Neutrophil (primary cell): ENCODE measurements at regions not wholly inside any gene's neighbourhood (a gene's known extent, or its start where the extent isn't known, plus 50 kb on each side); places are given as distances from the start of the nearest gene placed in this dataset.

ENCODE experiments used
- H3K27ac ChIP-seq: fragments of 200-600 bp; sonication (generic); 2 replicates; pipeline ENCODE4 v1.5.1; 2016; ENCODE audit warnings: mild to moderate bottlenecking, moderate library complexity
- H3K27me3 ChIP-seq: fragments of 200-600 bp; sonication (generic); 2 replicates; pipeline ENCODE4 v1.6.0; 2016; ENCODE audit warnings: mild to moderate bottlenecking
- H3K36me3 ChIP-seq: fragments of 200-600 bp; sonication (generic); 2 replicates; pipeline ENCODE4 v1.5.1; 2017
- H3K4me1 ChIP-seq, 2 experiments: fragments of 200-600 bp in 1 of 2; sonication (generic) in 1 of 2; 1 replicate in 1 of 2; 2 replicates in 1 of 2; pipeline versions ENCODE4 v1.5.1 to v1.6.1; 2013 to 2016; ENCODE audit warnings: low read depth in 1 of 2, low read length in 1 of 2, mild to moderate bottlenecking in 1 of 2, moderate library complexity in 1 of 2; ENCODE audit not compliant: control insufficient read depth in 1 of 2, insufficient read depth in 1 of 2
- H3K4me3 ChIP-seq, 2 experiments: fragments of 200-600 bp in 1 of 2; sonication (generic) in 1 of 2; 1 replicate in 1 of 2; 2 replicates in 1 of 2; pipeline ENCODE4 v1.5.1; 2013 to 2016; ENCODE audit warnings: low read depth in 1 of 2, low read length in 1 of 2, mild to moderate bottlenecking in 1 of 2, moderate library complexity in 1 of 2
- H3K9me3 ChIP-seq: fragments of 200-600 bp; sonication (generic); 2 replicates; pipeline ENCODE4 v1.5.1; 2016
- TF ChIP-seq, protein P1 (sequence below): fragments of 200-600 bp; sonication (generic); IDR thresholded peaks from 2 replicates; pipeline ENCODE4 v1.5.1; 2016; ENCODE audit warnings: antibody characterized with exemption

DNA sequence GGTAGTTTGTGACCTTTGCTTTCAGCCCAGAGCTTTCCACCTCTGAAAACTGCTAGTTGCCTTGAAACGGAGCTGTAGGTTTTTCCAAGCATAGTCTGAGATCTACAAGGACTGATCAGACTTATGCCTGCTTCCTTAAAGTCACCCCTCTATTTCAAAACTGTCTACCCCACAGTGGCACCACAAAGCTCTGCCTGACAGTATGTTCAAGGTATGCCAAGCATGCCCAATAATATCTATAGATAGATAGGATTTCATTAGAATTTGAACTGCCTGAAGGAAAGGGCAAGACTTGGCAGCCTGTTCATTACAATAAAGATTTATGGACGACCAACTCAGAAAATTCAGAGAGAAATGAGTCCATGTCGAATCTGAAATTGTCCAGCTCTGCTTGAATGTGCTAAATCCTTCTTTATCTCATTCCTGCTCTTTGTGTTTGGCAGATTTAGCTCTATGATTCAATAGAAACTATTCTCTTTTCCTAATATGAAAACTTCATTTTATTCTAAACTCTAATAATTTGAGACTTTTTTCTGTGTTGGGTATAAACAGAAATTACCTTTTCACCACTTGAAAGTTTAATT, 227.6 kb upstream of the TBC1D5 start:
- H3K36me3 ChIP-seq: no peaks in the 10 kb centered on the region
- H3K9me3 ChIP-seq: no peaks in the 10 kb centered on the region
- H3K4me1 ChIP-seq: no peaks in the 10 kb centered on the region
- TF ChIP-seq, protein P1, sequence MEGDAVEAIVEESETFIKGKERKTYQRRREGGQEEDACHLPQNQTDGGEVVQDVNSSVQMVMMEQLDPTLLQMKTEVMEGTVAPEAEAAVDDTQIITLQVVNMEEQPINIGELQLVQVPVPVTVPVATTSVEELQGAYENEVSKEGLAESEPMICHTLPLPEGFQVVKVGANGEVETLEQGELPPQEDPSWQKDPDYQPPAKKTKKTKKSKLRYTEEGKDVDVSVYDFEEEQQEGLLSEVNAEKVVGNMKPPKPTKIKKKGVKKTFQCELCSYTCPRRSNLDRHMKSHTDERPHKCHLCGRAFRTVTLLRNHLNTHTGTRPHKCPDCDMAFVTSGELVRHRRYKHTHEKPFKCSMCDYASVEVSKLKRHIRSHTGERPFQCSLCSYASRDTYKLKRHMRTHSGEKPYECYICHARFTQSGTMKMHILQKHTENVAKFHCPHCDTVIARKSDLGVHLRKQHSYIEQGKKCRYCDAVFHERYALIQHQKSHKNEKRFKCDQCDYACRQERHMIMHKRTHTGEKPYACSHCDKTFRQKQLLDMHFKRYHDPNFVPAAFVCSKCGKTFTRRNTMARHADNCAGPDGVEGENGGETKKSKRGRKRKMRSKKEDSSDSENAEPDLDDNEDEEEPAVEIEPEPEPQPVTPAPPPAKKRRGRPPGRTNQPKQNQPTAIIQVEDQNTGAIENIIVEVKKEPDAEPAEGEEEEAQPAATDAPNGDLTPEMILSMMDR: no peak
- no peak overlapping the region for H3K27ac ChIP-seq
- H3K27me3 ChIP-seq: no peaks in the 10 kb centered on the region
- no peak overlapping the region for H3K4me3 ChIP-seq

DNA sequence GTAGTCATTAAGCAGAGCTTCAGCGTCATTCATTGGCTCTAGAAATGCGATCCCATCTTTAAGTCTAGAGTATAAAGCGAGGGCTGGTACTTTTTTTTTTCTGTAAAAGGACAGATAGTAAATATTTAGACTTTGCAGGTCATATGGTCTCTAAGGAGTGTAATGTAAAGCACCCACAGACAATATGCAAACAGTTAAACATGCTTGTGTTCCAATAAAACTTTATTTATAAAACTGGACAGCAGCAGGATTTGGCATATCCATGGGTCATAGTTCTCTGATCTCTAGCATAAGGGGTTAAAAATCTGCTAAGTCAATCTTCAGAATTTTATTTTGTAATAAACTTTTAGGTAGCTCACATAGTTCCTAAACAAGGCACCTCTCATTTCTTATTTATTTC, 226.8 kb upstream of the TBC1D5 start:
- H3K36me3 ChIP-seq: no peaks in the 10 kb centered on the region
- TF ChIP-seq, protein P1: no peak
- no peak overlapping the region for H3K27ac ChIP-seq
- no peaks in the 10 kb centered on the region for H3K27me3 ChIP-seq
- H3K4me1 ChIP-seq: no peaks in the 10 kb centered on the region
- H3K9me3 ChIP-seq: no peaks in the 10 kb centered on the region
- no peak overlapping the region for H3K4me3 ChIP-seq

DNA sequence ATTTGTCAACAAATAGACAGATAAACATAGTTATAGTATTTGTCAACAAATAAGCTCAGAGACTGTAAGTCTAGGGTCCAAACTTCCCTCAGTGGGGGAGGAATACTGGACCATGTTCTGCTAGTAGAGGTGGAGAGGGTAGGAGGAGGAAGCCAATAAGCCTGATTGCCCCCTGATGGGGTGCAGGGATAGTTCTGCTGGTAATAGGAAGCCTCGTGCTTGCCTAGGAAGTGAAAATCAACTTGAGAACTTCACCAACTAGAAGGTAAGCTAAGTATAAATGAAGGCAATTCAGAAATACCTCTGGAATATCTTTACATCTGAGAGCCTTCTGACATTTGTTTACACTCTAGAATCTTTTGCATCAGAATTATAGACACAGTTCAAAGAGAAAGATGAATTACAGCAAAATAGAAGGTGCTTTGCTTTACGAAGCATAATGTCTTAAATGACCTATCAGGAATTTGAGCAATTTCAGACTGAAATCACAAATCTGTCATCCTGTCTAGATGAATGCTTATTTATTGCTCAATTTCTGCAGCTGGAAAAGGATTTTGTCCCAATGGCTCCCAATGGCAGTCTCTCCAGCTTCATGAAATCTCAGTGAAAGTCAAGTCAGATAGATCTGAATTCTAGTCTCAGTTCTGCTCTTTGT, 225.6 kb upstream of the TBC1D5 start:
- no peaks in the 10 kb centered on the region for H3K36me3 ChIP-seq
- peaks cover 0 to 9% of the 10 kb centered on the region in 2 experiments for H3K4me1 ChIP-seq
- H3K4me3 ChIP-seq: no peak overlapping the region
- no peaks in the 10 kb centered on the region for H3K27me3 ChIP-seq
- H3K9me3 ChIP-seq: no peaks in the 10 kb centered on the region
- TF ChIP-seq, protein P1: no peak
- H3K27ac ChIP-seq: no peak overlapping the region

DNA sequence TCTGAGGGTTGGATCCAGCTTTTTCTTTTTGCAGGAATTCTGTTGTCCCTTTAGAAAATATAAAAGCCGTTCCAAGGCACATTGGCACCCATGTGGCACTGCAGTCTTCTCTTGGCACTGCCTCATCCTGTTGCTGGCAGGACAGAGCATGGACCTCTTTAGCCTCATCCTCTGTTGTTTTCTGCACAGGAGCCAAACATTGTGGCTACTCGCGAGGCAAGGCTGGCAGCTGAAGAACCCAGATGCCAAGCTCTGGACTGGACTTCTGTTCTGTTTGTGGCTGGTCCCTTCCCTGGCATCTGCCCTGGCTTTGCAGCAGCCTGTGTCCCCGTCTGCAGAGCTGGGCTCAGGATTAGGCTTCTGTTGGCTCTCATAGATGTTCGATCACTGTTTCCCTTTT, 224.7 kb upstream of the TBC1D5 start:
- Histone ChIP-seq H3K36me3 (no peaks in the 10 kb centered on the region), H3K9me3 (no peaks in the 10 kb centered on the region), H3K27ac (no peak overlapping the region), H3K4me1 (peaks cover 0 to 10% of the 10 kb centered on the region in 2 experiments), H3K4me3 (no peak overlapping the region), H3K27me3 (no peaks in the 10 kb centered on the region)
- TF ChIP-seq, protein P1: no peak

DNA sequence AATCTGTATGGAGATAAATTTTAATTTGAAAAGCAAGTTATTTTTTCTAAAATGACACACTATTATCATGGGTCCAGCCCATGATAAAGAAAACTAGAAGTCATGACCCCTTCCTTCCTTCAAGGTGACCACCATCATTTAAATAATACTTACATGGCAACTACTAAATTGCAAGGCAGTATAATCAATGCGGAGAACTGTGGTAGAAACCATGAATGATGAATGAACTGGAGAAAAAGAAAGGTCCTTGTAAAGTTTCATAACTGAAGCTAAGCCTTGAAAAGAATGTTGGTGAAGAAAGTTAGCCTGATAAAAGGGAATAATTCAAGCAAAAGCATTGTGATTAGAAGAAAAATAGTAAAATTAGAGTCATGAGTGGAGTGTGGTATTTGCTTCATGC, 222.9 kb upstream of the TBC1D5 start:
- H3K9me3 ChIP-seq: no peaks in the 10 kb centered on the region
- H3K36me3 ChIP-seq: no peaks in the 10 kb centered on the region
- TF ChIP-seq, protein P1: no peak
- H3K4me1 ChIP-seq: peaks cover 0 to 10% of the 10 kb centered on the region in 2 experiments
- no peak overlapping the region for H3K4me3 ChIP-seq
- H3K27me3 ChIP-seq: no peaks in the 10 kb centered on the region
- H3K27ac ChIP-seq: no peak overlapping the region
